Suprapubic skin (tissue), 4 donors: ENCODE measurements at regions not wholly inside any gene's neighbourhood (a gene's known extent, or its start where the extent isn't known, plus 50 kb on each side); places are given as distances from the start of the nearest gene placed in this dataset.

Source experiments
- DNase-seq, 2 donors: peaks; one replicate each; pipeline ENCODE4 v3.0.0-alpha.2; 2019; ENCODE audit warnings: low spot score in 2 of 2
- H3K27ac ChIP-seq: fragments of 200-600 bp; sonication (generic); one replicate; pipeline ENCODE4 v1.5.1; 2019
- H3K27me3 ChIP-seq: fragments of 200-600 bp; sonication (generic); one replicate; pipeline ENCODE4 v1.5.1; 2019
- H3K36me3 ChIP-seq: fragments of 200-600 bp; sonication (generic); one replicate; pipeline ENCODE4 v1.5.1; 2019
- H3K4me1 ChIP-seq: fragments of 200-600 bp; sonication (generic); one replicate; pipeline ENCODE4 v1.5.1; 2019
- H3K4me3 ChIP-seq: fragments of 200-600 bp; sonication (generic); one replicate; pipeline ENCODE4 v1.5.1; 2019; ENCODE audit warnings: mild to moderate bottlenecking
- H3K9me3 ChIP-seq: fragments of 200-600 bp; sonication (generic); one replicate; pipeline ENCODE4 v1.5.1; 2019
- CTCF ChIP-seq, 2 donors: fragments of 200-600 bp in 1 of 2; fragments of 450-650 bp in 1 of 2; sonication (generic) in 1 of 2; IDR thresholded peaks; one replicate each; pipeline ENCODE4 v1.5.1; 2016 to 2019; ENCODE audit warnings: antibody characterized with exemption in 2 of 2, mild to moderate bottlenecking in 1 of 2, moderate library complexity in 1 of 2
- EP300 ChIP-seq: sonication (generic); formaldehyde crosslinking; IDR thresholded peaks from one replicate; pipeline ENCODE4 v1.6.1; 2017; ENCODE audit warnings: antibody characterized with exemption
- POLR2A ChIP-seq, 2 donors: fragments of 450-650 bp; IDR thresholded peaks; one replicate each; pipeline ENCODE4 v1.6.1; 2017; ENCODE audit warnings: antibody characterized with exemption in 2 of 2, mild to moderate bottlenecking in 2 of 2, moderate library complexity in 2 of 2
- POLR2AphosphoS5 ChIP-seq, 3 donors: sonication (generic); formaldehyde crosslinking; IDR thresholded peaks; one replicate each; pipeline ENCODE4 v1.6.1; 2017; ENCODE audit warnings: antibody characterized with exemption in 3 of 3
- WGBS: methylation state at CpG from one replicate; pipeline ENCODE4 v1.1.5; 2018; 5-methylcytosine and 5-hydroxymethylcytosine counted together

DNA sequence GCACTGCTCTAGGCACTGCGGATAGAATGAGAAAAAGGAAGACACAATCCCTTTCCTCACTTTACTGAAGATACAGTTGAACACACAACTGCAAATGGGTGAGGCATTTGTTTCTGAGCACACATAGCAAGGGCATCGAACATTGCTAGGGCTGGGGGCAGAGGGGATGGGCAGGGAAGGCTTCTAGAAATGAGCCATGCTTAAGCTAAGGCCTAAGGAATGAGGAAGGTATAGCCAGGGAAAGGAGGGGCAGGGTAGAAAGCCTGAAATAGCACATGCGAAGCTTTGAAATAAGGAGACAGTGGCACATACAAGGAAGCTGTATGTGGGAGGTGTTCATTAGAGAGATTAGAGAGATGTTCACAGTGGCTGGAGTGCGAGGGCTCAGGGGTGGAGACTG, 92.7 kb downstream of the KIF4B start:
- H3K27ac ChIP-seq = no peak overlapping the region
- DNase-seq = no peak
- H3K36me3 ChIP-seq = no peaks in the 10 kb centered on the region
- WGBS = 83% methylated on average over 4 of the region's 4 CpGs
- no peaks in the 10 kb centered on the region for H3K4me1 ChIP-seq
- TF ChIP-seq CTCF (IDR thresholded peaks at IDR 0.05) = no peak
- no peak for TF ChIP-seq EP300
- TF ChIP-seq POLR2AphosphoS5 (IDR thresholded peaks at IDR 0.05) = no peak
- TF ChIP-seq POLR2A (IDR thresholded peaks at IDR 0.05) = no peak
- no peak overlapping the region for H3K4me3 ChIP-seq
- H3K9me3 ChIP-seq = no peaks in the 10 kb centered on the region
- H3K27me3 ChIP-seq = no peaks in the 10 kb centered on the region

GRCh38 chr5:155113888-155114287, 100.3 kb downstream of the KIF4B start:
- Histone ChIP-seq H3K4me1 (no peaks in the 10 kb centered on the region), H3K4me3 (no peak overlapping the region), H3K27me3 (no peaks in the 10 kb centered on the region), H3K9me3 (no peaks in the 10 kb centered on the region), H3K27ac (no peak overlapping the region), H3K36me3 (no peaks in the 10 kb centered on the region)
- no peak for DNase-seq
- TF ChIP-seq POLR2A (IDR thresholded peaks at IDR 0.05) (no peak), EP300 (no peak), POLR2AphosphoS5 (IDR thresholded peaks at IDR 0.05) (no peak), CTCF (IDR thresholded peaks at IDR 0.05) (no peak)
- 64% methylated on average over 3 of the region's 3 CpGs for WGBS

DNA sequence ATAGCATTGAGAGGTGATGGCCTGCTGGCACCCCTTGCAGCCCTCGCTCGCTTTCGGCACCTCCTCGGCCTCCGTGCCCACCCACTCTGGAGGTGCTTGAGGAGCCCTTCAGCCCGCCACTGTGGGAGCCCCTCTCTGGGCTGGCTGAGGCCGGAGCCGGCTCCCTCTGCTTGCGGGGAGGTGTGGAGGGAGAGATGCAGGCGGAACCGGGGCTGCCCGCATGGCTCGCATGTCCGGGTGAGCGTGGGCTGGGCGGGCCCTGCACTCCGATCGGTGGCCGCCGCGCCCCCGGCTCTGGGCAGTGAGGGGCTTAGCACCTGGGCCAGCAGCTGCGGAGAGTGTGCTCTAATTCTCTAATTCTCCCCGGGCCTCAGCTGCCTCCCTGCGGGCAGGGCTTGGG, 101.1 kb downstream of the KIF4B start:
- no peaks in the 10 kb centered on the region for H3K9me3 ChIP-seq
- WGBS = 90% methylated on average over 2 of the region's 25 CpGs
- H3K4me3 ChIP-seq = no peak overlapping the region
- no peaks in the 10 kb centered on the region for H3K27me3 ChIP-seq
- no peak overlapping the region for H3K27ac ChIP-seq
- TF ChIP-seq POLR2AphosphoS5 (IDR thresholded peaks at IDR 0.05) (no peak), CTCF (IDR thresholded peaks at IDR 0.05) (no peak), EP300 (no peak)
- no peaks in the 10 kb centered on the region for H3K4me1 ChIP-seq
- no peak for DNase-seq
- H3K36me3 ChIP-seq = no peaks in the 10 kb centered on the region

GRCh38 chr5:155116456-155117251, 103.1 kb downstream of the KIF4B start:
- H3K9me3 ChIP-seq = no peaks in the 10 kb centered on the region
- no peaks in the 10 kb centered on the region for H3K36me3 ChIP-seq
- 66% methylated on average over 13 of the region's 13 CpGs for WGBS
- TF ChIP-seq EP300 (no peak), CTCF (IDR thresholded peaks at IDR 0.05) (no peak), POLR2AphosphoS5 (IDR thresholded peaks at IDR 0.05) (no peak), POLR2A (IDR thresholded peaks at IDR 0.05) (no peak)
- no peaks in the 10 kb centered on the region for H3K4me1 ChIP-seq
- no peaks in the 10 kb centered on the region for H3K27me3 ChIP-seq
- H3K27ac ChIP-seq = no peak overlapping the region
- no peak for DNase-seq
- H3K4me3 ChIP-seq = no peak overlapping the region

DNA sequence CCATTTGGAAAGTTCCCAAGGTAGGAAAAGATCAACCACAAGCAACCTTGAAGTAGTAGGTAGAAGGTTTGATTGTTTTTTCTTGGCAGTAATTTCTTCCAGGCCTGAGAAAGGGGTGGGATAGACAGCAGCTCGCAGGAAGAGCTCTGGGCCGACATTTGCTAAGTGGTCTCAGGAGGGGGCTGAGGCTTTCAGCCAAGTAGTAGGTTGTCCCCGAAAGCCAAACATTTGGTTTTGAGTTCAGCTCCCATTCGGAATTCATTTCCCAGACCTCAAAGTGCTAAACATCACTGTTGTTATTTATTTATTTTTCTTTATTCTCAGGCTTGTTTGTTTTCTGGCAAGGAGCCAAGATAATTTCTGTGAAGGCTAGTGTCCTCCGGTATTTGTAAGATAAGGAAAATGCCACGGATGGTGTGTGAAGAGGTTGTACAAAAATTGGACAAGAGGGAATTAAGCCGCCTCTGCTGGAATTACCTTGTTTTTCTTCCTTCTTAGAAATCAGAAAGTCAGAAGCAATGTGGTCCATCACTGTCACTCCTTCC, 112.1 kb downstream of the KIF4B start:
- no peak overlapping the region for H3K4me3 ChIP-seq
- H3K36me3 ChIP-seq = no peaks in the 10 kb centered on the region
- H3K4me1 ChIP-seq = no peaks in the 10 kb centered on the region
- TF ChIP-seq CTCF (IDR thresholded peaks at IDR 0.05) = no peak
- no peak for TF ChIP-seq POLR2AphosphoS5 (IDR thresholded peaks at IDR 0.05)
- no peak for TF ChIP-seq POLR2A (IDR thresholded peaks at IDR 0.05)
- TF ChIP-seq EP300 = no peak
- 42% methylated on average over 7 of the region's 7 CpGs for WGBS
- no peak for DNase-seq
- no peaks in the 10 kb centered on the region for H3K27me3 ChIP-seq
- H3K9me3 ChIP-seq = no peaks in the 10 kb centered on the region
- H3K27ac ChIP-seq = no peak overlapping the region
